ENCODE measurements at regions not wholly inside any gene's neighbourhood (a gene's known extent, or its start where the extent isn't known, plus 50 kb on each side); places are given as distances from the start of the nearest gene placed in this dataset.

GRCh38 chr1:209207701-209208286, 375.7 kb upstream of the CAMK1G start:
- DNase-seq, result no peak

- no peak for DNase-seq
Measured at GRCh38 chr1:209208648-209209047, 374.9 kb upstream of the CAMK1G start.

DNA sequence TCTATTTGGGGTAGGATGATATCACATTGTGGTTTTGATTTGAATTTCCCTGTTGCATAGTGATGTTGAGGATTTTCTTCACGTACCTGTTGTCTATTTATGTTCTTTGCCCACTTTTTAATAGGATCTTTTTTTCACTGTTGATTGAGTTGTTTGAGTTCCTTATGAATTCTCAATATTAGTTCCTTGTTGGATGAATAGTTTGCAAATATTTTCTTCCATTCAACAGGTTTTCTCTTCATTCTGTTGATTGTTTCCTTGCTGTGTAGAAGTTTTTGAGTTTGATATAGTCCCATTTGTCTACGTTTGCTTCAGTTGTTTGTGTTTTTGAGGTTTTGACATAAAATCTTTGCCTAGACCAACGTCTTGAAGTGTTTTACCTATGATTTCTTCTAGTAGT, 369.5 kb upstream of the CAMK1G start:
- no peak for DNase-seq

DNA sequence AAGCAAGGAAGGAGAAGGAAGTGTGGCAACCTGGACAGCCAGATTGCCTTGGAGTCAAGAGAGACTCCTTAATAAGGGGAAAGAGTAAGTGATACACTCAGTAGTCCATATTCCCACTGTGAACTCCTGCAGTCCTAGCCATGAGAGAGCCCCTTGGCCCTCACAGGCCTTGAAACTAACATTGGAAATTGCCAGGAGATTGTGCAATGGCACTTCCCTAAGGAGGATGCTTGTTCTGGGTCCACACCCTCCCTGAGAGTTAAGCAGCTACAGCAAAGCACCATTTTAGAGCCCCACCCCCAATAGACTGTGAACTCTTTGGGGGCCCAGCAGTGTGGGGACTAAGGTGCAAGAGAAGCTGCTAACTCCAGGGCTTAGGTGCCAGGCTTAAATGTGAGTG, 367.7 kb upstream of the CAMK1G start:
- DNase-seq, result no peak

DNA sequence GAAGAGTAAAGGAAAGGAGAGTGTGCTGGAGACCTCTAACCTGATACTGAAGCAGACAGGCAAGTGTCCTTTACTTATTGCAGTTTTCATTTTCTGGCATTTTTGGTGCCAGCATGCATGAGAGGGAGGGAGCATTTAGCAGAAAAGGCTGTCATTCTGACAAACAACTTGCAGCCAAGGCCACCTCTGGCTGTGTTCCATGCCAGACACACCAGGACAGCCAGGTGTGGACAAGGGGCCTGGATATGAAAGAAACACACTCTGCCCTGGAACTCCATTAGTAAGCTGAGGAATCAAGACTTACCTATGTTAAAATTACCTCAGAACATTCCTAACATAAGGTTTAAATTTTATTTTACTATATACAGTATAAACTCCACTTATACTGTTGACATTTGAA, 365.4 kb upstream of the CAMK1G start:
- DNase-seq, result no peak

GRCh38 chr1:209218981-209219380, 364.5 kb upstream of the CAMK1G start:
- DNase-seq, result no peak

DNA sequence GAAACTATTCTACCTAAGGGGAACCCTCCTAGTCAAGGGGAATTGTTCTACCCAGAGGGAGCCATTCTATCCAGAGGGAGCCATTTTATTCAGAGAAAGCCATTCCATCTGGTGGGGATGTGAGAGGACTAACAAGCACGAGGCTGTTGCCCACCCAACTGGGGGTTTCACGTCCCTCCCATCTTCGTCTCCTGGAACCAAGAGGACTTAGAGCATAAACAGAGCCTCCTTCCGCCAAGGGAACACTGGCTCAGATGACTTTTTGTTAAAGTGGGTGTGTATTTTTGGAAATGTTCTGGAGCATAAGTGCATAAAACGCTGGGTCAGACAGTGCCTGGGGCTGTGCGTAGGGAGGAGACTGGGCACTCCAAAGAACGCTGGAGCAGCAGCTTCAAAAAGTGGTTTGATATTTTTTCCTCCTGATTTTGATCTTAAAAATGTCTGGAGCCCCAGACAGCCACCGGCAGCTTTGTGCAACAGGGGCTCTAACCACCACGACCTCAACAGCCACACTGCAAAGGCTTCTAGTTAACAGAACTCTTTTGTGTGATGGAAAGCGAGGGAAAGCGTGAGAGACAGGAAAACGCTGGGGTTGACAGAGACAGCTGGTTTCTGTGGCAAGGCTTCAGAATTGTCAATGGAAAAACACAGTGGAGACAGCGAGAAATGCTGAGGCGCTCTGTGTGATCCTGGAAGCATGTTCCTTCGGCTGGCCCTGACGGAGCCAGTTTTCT, 363.6 kb upstream of the CAMK1G start:
- no peak for DNase-seq

DNA sequence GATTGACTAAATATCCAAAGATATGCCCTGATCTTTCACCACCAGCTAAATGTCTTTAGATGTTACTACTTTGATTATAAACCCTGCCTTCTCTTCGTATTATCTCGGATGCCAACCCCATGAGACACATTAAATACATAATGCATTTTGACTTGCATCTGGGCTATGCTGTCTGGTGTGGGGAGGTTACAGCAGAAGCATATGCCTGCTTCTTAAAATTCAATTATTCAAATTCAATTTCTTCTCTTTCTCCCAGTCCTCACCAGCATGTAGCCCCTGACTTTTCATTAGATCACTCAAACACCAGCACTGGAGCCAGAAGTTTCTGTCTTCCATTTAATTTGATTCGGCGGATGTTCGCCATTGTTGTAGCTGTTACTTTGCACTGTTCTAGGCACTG, 360.7 kb upstream of the CAMK1G start:
- no peak for DNase-seq

DNA sequence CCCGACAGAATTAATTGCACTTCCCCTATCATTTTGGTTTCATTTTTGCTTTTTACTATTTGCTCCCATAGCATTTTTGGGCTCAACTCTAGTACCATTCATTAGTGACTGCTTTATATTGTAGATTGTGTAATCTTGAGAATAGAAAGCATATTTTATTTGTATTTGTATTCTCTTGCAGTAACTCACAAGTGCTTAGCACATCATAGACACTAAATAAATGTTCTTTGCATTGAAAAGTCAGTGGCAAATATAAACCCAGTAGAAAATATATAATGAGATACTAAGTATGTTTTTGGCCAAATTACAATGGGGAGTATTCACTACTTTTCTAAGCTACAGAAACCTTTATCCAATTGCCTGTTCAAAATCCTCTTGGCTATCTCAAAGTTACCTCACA, 359.7 kb upstream of the CAMK1G start:
- DNase-seq, result no peak

- DNase-seq, result no peak
Measured at GRCh38 chr1:209224886-209225285, 358.6 kb upstream of the CAMK1G start.

DNA sequence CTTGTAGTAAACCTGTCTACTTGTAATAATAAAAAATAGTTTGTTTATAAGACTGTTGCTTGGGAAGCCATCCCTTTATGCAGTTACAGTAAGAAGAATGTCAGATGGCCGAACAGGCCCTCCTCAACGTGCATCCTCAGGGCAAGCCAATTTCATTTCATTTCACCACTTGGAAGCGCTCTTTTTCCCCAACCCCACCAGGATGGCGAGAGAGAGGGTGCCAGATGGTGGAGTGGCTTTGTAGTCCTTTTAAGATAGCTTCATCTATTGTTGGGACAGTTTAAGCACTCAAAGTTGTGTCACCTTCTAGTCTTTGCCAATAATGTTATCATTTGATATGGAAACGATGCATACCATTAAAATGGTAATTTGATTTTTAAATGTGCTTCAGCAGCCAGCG, 356.3 kb upstream of the CAMK1G start:
- no peak for DNase-seq

- DNase-seq, result no peak
Measured at GRCh38 chr1:209227941-209228340, 355.6 kb upstream of the CAMK1G start.

DNA sequence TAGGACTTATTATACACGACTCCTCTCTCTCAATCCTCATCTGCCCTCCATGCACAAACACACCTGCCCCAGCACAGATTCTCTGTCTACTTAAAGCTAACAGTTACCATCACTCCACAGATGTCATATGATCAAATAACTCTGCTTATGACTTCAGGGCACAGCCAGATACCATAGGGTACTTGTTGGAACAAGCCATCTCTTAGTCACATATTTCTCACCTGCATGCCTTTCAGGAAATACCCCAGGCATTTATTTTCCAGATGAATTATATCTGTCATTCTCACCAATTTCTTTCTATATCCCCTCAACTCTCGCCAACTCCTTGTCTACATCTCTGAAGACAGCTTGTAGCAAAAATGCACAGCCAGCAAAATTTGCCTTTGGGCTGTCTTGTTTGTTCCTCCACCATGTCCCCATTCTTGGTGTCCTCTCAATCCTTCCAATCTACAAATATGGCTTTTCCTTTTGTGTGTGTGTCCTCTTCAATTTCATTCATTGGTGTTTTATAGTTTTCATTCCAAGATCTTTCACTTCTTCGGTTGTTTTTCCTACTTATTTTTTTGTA, 353.9 kb upstream of the CAMK1G start:
- no peak for DNase-seq

GRCh38 chr1:209230314-209230713, 353.2 kb upstream of the CAMK1G start:
- no peak for DNase-seq

DNA sequence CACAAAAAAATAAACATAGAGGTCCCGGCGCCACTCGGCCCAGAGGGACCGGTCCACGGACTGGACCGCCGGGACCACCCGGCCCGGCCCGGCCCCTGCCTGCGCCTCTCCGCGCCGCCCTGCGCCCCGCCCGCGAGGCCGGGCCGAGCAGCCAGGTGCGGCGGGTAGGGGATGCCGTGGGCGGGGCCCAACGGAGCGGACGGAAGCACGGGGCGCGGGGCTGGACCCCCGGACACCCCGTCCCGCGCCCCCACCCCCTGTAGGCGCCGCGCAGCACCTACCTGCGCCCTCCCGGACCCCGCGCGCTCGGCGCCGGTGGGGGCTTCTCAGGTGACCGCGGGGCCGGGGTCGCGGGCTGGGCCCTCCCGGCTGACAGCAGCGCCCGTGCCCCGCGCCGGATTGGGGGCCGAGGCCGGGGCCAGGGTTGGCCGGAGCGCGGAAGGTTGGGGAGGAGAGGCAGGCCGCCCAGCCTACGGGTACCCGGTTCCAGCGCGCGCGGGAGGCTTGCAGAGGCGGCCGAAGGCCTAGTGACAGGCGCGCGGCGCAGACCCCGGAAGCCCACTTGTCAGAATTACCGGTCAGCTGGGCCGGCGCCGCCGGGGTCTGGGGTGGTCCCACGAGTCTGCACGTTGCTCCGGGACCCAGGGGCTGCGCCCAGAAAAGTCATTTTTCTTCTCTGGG, 351.9 kb upstream of the CAMK1G start:
- no peak for DNase-seq

DNA sequence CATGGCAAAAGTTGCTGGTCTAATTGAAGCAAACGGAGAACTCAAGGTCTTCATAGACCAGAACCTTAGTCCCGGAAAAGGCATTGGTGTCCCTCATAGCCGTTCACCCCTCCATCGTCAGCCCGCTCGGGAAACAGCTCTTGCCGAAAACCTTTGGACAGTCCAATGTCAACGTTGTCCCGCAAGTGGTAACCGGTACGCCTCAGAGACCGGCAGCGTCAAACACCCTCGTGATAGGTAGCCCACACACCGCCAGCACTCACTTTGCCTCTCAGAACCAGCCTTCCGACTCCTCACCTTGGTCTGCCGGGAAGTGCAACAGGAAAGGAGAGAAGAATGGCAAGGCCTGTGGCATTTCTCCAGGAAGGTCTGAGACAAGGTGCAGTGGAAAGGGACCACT, 351.3 kb upstream of the CAMK1G start:
- DNase-seq, result no peak

- no peak for DNase-seq
Measured at GRCh38 chr1:209232759-209233158, 350.8 kb upstream of the CAMK1G start.

- DNase-seq, result no peak
Measured at GRCh38 chr1:209235166-209235565, 348.3 kb upstream of the CAMK1G start.

DNA sequence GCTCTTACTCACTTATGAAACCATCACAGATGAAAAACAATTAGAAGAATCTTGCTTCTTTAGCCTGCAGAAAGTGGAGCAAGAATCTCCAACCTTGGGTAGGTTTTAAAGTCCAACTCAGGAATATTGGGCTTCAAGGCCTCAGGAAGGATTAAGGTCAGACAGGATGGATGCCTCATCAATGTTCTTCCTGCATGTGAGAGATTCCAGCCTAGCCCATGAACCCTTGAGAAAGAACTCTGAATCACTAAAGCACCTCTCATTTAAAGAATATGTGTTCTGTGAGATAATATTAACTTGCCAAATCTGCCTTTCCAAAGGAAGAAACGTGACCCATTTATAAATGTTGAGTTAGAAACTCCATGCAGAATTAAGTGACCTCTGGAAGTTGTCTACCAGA, 345.2 kb upstream of the CAMK1G start:
- no peak for DNase-seq

DNA sequence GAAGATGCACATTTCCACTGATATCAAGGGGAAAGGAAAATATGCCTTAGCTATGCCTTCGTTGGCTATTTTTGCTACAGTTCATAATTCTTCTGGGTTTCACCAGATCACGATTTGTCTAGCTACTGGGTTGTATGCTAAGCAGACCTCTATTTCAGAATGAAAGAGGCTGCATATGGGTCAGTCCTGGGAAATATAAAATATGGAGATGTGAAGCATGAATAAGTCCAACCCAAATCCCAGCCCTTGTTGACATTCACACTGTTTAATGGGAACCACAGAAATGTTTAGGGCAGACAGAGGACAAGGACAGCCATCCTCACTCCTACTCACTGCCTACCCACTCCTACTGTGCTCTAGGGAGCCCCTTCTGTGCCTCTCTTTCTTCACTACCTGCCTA, 343.2 kb upstream of the CAMK1G start:
- no peak for DNase-seq

GRCh38 chr1:209241487-209241886, 342.0 kb upstream of the CAMK1G start:
- DNase-seq, result no peak

- DNase-seq, result peak; percentile 44
Measured at GRCh38 chr1:209248649-209249279, 334.8 kb upstream of the CAMK1G start.

DNA sequence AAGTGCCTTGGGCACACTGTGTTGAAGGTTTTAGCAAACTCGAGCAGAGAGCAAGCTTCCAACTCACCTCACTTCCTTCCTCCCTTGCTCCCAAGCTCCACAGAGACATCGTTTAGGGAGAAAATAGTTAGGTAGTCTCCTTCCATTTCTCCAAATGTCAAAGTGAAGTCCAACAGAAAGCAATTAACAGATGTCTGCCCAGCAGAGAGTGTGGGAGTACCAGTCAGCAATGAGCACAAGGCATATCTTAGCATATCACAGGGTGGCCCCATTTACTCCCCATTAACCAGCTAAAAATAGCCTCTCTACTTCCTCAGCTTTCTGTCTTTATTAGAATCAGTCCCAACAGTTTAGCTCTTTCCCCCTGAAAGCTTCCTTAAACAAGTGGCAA, 334.2 kb upstream of the CAMK1G start:
- no peak for DNase-seq
